Left ventricle myocardium inferior (tissue), 1 donor: ENCODE measurements at regions not wholly inside any gene's neighbourhood (a gene's known extent, or its start where the extent isn't known, plus 50 kb on each side); places are given as distances from the start of the nearest gene placed in this dataset.

Source experiments
- DNase-seq: peaks from one replicate; pipeline ENCODE4 v3.0.0-alpha.2; 2020
- H3K27ac ChIP-seq: fragments of 200-600 bp; replicated peaks from 2 replicates; pipeline ENCODE4 v1.8.0; 2021
- H3K27me3 ChIP-seq: fragments of 200-600 bp; 2 replicates; pipeline ENCODE4 v1.8.0; 2021; ENCODE audit warnings: low read depth
- H3K36me3 ChIP-seq: fragments of 200-600 bp; 2 replicates; pipeline ENCODE4 v1.8.0; 2021
- H3K4me1 ChIP-seq: fragments of 200-600 bp; 2 replicates; pipeline ENCODE4 v1.8.0; 2021
- H3K4me3 ChIP-seq: fragments of 200-600 bp; 2 replicates; pipeline ENCODE4 v1.8.0; 2021; ENCODE audit warnings: mild to moderate bottlenecking, moderate library complexity
- H3K9me3 ChIP-seq: fragments of 200-600 bp; replicated peaks from 2 replicates; pipeline ENCODE4 v1.8.0; 2021
- CTCF ChIP-seq: fragments of 200-600 bp; IDR thresholded peaks from 2 replicates; pipeline ENCODE4 v1.8.0; 2021; ENCODE audit warnings: antibody characterized with exemption, mild to moderate bottlenecking, borderline replicate concordance
- intact Hi-C: fragments of 100-400 bp; cut with micrococcal nuclease; formaldehyde crosslinking; loops from one replicate; pipeline ENCODE4 v1.11.0; 2022
- donor health status: DM: no; HTN: yes; CAD: no; lungs with severe emphysema.

GRCh38 chr3:44031387-44032380 lies 210.0 kb upstream of the TOPAZ1 start:
- TF ChIP-seq CTCF: no peak
- Histone ChIP-seq H3K9me3 (no peaks in the 10 kb centered on the region), H3K36me3 (no peaks in the 10 kb centered on the region), H3K27ac (no peak overlapping the region), H3K4me3 (no peak overlapping the region), H3K27me3 (peaks cover 87% of the 10 kb centered on the region), H3K4me1 (no peaks in the 10 kb centered on the region)
- intact Hi-C loops: no loop called here
- DNase-seq: no peak

GRCh38 chr3:44032487-44032886 lies 209.2 kb upstream of the TOPAZ1 start:
- no peak for DNase-seq
- Histone ChIP-seq H3K4me1 (no peaks in the 10 kb centered on the region), H3K27ac (no peak overlapping the region), H3K27me3 (peaks cover 81% of the 10 kb centered on the region), H3K9me3 (no peaks in the 10 kb centered on the region), H3K36me3 (no peaks in the 10 kb centered on the region), H3K4me3 (no peak overlapping the region)
- no peak for TF ChIP-seq CTCF
- intact Hi-C loops: no loop called here

- no peak for TF ChIP-seq CTCF
Observed at GRCh38 chr3:44033123-44033522, 208.6 kb upstream of the TOPAZ1 start.

GRCh38 chr3:44036850-44037249 lies 204.8 kb upstream of the TOPAZ1 start:
- no peak for TF ChIP-seq CTCF
- Histone ChIP-seq H3K36me3 (no peaks in the 10 kb centered on the region), H3K27me3 (peaks cover 53% of the 10 kb centered on the region), H3K27ac (no peak overlapping the region), H3K4me1 (no peaks in the 10 kb centered on the region), H3K4me3 (no peak overlapping the region), H3K9me3 (no peaks in the 10 kb centered on the region)
- no peak for DNase-seq
- intact Hi-C loops: no loop called here

More at GRCh38 chr3:44033123-44033522, 208.6 kb upstream of the TOPAZ1 start:
- intact Hi-C loops: no loop called here
- DNase-seq: no peak
- no peak overlapping the region for H3K4me3 ChIP-seq
- H3K27me3 ChIP-seq: peaks cover 80% of the 10 kb centered on the region
- no peaks in the 10 kb centered on the region for H3K9me3 ChIP-seq
- H3K27ac ChIP-seq: no peak overlapping the region
- H3K4me1 ChIP-seq: no peaks in the 10 kb centered on the region
- no peaks in the 10 kb centered on the region for H3K36me3 ChIP-seq

- intact Hi-C loops: no loop called here
- H3K36me3 ChIP-seq: no peaks in the 10 kb centered on the region
- H3K27ac ChIP-seq: no peak overlapping the region
- H3K9me3 ChIP-seq: no peaks in the 10 kb centered on the region
- DNase-seq: no peak
- peaks cover 39% of the 10 kb centered on the region for H3K27me3 ChIP-seq
- TF ChIP-seq CTCF: no peak
- no peaks in the 10 kb centered on the region for H3K4me1 ChIP-seq
- no peak overlapping the region for H3K4me3 ChIP-seq
Observed at GRCh38 chr3:44039006-44039405, 202.7 kb upstream of the TOPAZ1 start.
